Left cardiac atrium (tissue), 4 donors: ENCODE measurements at regions not wholly inside any gene's neighbourhood (a gene's known extent, or its start where the extent isn't known, plus 50 kb on each side); places are given as distances from the start of the nearest gene placed in this dataset.
"Not testable (repeated sequence)": the region's sequence is repeated elsewhere in the genome, so short reads cannot be mapped to it uniquely, and the experiment has no call there.

Experiments
- ATAC-seq, 2 donors: fragments of 200-7000 bp; cut with Tn5 transposase; one replicate each; pipeline ENCODE4 v1.9.1; 2020; ENCODE audit warnings: mild to moderate bottlenecking in 2 of 2, moderate library complexity in 2 of 2
- DNase-seq: peaks from one replicate; pipeline ENCODE4 v3.0.0-alpha.2; 2020
- intact Hi-C, 2 donors: fragments of 100-400 bp; cut with DNase I; formaldehyde crosslinking; loops; one replicate each; pipeline versions ENCODE4 v1.14.1 to v1.15.1; 2022 to 2023
- donor health status: DM: no; HTN: yes; CAD: no.
- donor health status: DM: no; HTN: yes; CAD: no; lungs with severe emphysema.
- donor health status: DM: yes; HTN: yes; CAD: no.
- donor health status: Dilated cardiomyopathy.

- DNase-seq, result no peak
- ATAC-seq, result no peak
- intact Hi-C loops, result no loop called here
Measured at GRCh38 chr6:139738801-139739455, 364.5 kb upstream of the CITED2 start.

- no peak for ATAC-seq
- intact Hi-C loops, result no loop called here
- no peak for DNase-seq
Measured at GRCh38 chr6:139736325-139736906, 362.0 kb upstream of the CITED2 start.

- peak in 1 of 2 donors; percentile 60 for ATAC-seq
- no peak for DNase-seq
- intact Hi-C loops, result no loop called here
Measured at GRCh38 chr6:139732451-139732850, 358.0 kb upstream of the CITED2 start.

- intact Hi-C loops, result no loop called here
- no peak for ATAC-seq
- DNase-seq, result no peak
Measured at GRCh38 chr6:139730340-139730974, 356.0 kb upstream of the CITED2 start.

GRCh38 chr6:139728876-139729427 is 354.5 kb upstream of the CITED2 start:
- DNase-seq (no peak), ATAC-seq (no peak)
- intact Hi-C loops, result no loop called here

GRCh38 chr6:139726272-139726671 is 351.8 kb upstream of the CITED2 start:
- ATAC-seq, DNase-seq, intact Hi-C loops: not testable (repeated sequence)

GRCh38 chr6:139722530-139722929 is 348.1 kb upstream of the CITED2 start:
- ATAC-seq, result no peak
- DNase-seq, result no peak

GRCh38 chr6:139721954-139722353 is 347.5 kb upstream of the CITED2 start:
- no peak for ATAC-seq
- no peak for DNase-seq
- intact Hi-C loops, result no loop called here

More at GRCh38 chr6:139722530-139722929, 348.1 kb upstream of the CITED2 start:
- intact Hi-C loops, result no loop called here

- intact Hi-C loops, result no loop called here
- ATAC-seq (no peak), DNase-seq (no peak)
Measured at GRCh38 chr6:139713900-139714506, 339.6 kb upstream of the CITED2 start.

- no peak for ATAC-seq
- DNase-seq, result no peak
- intact Hi-C loops, result no loop called here
Measured at GRCh38 chr6:139713424-139713823, 339.0 kb upstream of the CITED2 start.

- intact Hi-C loops, result no loop called here
- ATAC-seq (no peak), DNase-seq (no peak)
Measured at GRCh38 chr6:139712830-139713229, 338.4 kb upstream of the CITED2 start.

GRCh38 chr6:139711804-139712585 is 337.5 kb upstream of the CITED2 start:
- no peak for ATAC-seq
- intact Hi-C loops, result no loop called here
- no peak for DNase-seq

GRCh38 chr6:139710556-139710955 is 336.1 kb upstream of the CITED2 start:
- no peak for DNase-seq
- ATAC-seq, result peak; percentile 55 to 65
- intact Hi-C loops, result no loop called here

GRCh38 chr6:139708337-139709199 is 334.1 kb upstream of the CITED2 start:
- intact Hi-C loops, result no loop called here
- DNase-seq (no peak), ATAC-seq (peak; percentile 59 to 77)

GRCh38 chr6:139706912-139707311 is 332.5 kb upstream of the CITED2 start:
- ATAC-seq, result no peak
- intact Hi-C loops, result no loop called here
- DNase-seq, result no peak

- intact Hi-C loops, result no loop called here
- no peak for ATAC-seq
- no peak for DNase-seq
Measured at GRCh38 chr6:139705284-139705683, 330.8 kb upstream of the CITED2 start.

GRCh38 chr6:139703780-139704179 is 329.3 kb upstream of the CITED2 start:
- ATAC-seq (no peak), DNase-seq (no peak)
- intact Hi-C loops, result no loop called here

GRCh38 chr6:139702706-139703105 is 328.3 kb upstream of the CITED2 start:
- ATAC-seq (no peak), DNase-seq (no peak)
- intact Hi-C loops, result no loop called here
